Peyer's patch (tissue), 4 donors: ENCODE measurements at regions not wholly inside any gene's neighbourhood (a gene's known extent, or its start where the extent isn't known, plus 50 kb on each side); places are given as distances from the start of the nearest gene placed in this dataset.
"Not testable (repeated sequence)": the region's sequence is repeated elsewhere in the genome, so short reads cannot be mapped to it uniquely, and the experiment has no call there.

Experiments used
- POLR2A ChIP-seq, 2 donors: fragments of 450-650 bp; IDR thresholded peaks; one replicate each; pipeline ENCODE4 v1.5.1; 2017; ENCODE audit warnings: antibody characterized with exemption in 2 of 2, mild to moderate bottlenecking in 2 of 2, moderate library complexity in 2 of 2
- TF ChIP-seq, protein P1 (sequence below), 6 experiments: fragments of 450-650 bp in 4 of 6; fragments of 200-600 bp in 2 of 6; sonication (generic) in 1 of 6; IDR thresholded peaks; one replicate each; pipeline ENCODE4 v1.5.1; 2017 to 2019; ENCODE audit warnings: antibody characterized with exemption in 6 of 6, mild to moderate bottlenecking in 3 of 6, moderate library complexity in 1 of 6

DNA sequence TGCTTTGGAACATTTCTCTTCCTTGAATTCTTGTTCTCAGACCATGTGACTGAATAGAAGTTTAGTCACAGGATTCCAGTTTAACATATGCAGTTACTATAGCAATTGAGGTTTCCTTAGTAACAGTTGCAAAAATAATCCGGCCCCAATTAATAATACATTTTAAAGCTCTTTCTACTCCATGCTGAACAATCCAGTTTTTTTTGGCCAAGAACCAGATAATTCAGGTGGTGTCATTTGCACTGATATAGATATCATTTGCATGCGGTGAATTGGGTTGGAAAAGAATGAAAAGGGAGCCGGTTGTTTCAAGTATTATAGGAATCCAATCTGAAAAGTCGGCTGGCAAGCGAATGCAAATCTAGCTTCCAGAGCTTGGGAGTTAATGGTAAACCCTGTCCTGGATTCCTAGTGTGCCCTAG is 3073.1 kb downstream of the RPIA start:
- TF ChIP-seq, protein P1, sequence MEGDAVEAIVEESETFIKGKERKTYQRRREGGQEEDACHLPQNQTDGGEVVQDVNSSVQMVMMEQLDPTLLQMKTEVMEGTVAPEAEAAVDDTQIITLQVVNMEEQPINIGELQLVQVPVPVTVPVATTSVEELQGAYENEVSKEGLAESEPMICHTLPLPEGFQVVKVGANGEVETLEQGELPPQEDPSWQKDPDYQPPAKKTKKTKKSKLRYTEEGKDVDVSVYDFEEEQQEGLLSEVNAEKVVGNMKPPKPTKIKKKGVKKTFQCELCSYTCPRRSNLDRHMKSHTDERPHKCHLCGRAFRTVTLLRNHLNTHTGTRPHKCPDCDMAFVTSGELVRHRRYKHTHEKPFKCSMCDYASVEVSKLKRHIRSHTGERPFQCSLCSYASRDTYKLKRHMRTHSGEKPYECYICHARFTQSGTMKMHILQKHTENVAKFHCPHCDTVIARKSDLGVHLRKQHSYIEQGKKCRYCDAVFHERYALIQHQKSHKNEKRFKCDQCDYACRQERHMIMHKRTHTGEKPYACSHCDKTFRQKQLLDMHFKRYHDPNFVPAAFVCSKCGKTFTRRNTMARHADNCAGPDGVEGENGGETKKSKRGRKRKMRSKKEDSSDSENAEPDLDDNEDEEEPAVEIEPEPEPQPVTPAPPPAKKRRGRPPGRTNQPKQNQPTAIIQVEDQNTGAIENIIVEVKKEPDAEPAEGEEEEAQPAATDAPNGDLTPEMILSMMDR (IDR thresholded peaks at IDR 0.05): not testable (repeated sequence)
- TF ChIP-seq POLR2A (IDR thresholded peaks at IDR 0.05): not testable (repeated sequence)
